ENCODE measurements at regions not wholly inside any gene's neighbourhood (a gene's known extent, or its start where the extent isn't known, plus 50 kb on each side); places are given as distances from the start of the nearest gene placed in this dataset.

DNA sequence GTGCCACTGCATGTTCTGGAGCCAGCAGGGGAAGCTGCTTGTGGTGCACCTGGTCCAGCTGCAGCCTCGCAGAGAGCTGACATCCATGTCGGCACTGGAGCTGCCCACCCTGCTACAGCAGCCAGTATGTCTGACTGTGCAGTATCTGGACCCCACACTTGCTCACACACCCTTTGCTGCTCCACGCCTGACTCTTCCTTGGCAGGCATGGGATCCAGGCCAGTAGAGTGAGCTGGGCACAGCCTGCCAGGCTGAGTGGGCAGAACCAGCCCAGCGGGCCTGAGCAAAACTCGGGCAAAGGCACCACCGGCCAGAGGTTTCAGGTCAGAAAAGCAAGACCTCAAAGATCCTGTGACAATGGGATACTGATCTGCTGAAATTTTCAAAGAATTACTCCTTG lies 690.1 kb downstream of the STPG2 start:
- TF ChIP-seq, protein P1, sequence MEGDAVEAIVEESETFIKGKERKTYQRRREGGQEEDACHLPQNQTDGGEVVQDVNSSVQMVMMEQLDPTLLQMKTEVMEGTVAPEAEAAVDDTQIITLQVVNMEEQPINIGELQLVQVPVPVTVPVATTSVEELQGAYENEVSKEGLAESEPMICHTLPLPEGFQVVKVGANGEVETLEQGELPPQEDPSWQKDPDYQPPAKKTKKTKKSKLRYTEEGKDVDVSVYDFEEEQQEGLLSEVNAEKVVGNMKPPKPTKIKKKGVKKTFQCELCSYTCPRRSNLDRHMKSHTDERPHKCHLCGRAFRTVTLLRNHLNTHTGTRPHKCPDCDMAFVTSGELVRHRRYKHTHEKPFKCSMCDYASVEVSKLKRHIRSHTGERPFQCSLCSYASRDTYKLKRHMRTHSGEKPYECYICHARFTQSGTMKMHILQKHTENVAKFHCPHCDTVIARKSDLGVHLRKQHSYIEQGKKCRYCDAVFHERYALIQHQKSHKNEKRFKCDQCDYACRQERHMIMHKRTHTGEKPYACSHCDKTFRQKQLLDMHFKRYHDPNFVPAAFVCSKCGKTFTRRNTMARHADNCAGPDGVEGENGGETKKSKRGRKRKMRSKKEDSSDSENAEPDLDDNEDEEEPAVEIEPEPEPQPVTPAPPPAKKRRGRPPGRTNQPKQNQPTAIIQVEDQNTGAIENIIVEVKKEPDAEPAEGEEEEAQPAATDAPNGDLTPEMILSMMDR (IDR thresholded peaks at IDR 0.05) = no peak
- TF ChIP-seq SIN3A (IDR thresholded peaks at IDR 0.05; ENCODE audit: borderline replicate concordance, insufficient read depth, low read depth, low read length) (no peak), POLR2AphosphoS5 (IDR thresholded peaks at IDR 0.05; ENCODE audit: low read depth, low read length) (no peak)
- TF ChIP-seq, protein P2, sequence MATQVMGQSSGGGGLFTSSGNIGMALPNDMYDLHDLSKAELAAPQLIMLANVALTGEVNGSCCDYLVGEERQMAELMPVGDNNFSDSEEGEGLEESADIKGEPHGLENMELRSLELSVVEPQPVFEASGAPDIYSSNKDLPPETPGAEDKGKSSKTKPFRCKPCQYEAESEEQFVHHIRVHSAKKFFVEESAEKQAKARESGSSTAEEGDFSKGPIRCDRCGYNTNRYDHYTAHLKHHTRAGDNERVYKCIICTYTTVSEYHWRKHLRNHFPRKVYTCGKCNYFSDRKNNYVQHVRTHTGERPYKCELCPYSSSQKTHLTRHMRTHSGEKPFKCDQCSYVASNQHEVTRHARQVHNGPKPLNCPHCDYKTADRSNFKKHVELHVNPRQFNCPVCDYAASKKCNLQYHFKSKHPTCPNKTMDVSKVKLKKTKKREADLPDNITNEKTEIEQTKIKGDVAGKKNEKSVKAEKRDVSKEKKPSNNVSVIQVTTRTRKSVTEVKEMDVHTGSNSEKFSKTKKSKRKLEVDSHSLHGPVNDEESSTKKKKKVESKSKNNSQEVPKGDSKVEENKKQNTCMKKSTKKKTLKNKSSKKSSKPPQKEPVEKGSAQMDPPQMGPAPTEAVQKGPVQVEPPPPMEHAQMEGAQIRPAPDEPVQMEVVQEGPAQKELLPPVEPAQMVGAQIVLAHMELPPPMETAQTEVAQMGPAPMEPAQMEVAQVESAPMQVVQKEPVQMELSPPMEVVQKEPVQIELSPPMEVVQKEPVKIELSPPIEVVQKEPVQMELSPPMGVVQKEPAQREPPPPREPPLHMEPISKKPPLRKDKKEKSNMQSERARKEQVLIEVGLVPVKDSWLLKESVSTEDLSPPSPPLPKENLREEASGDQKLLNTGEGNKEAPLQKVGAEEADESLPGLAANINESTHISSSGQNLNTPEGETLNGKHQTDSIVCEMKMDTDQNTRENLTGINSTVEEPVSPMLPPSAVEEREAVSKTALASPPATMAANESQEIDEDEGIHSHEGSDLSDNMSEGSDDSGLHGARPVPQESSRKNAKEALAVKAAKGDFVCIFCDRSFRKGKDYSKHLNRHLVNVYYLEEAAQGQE (IDR thresholded peaks at IDR 0.05; ENCODE audit: insufficient read depth in 1 of 2, low read depth in 2 of 2, low read length in 1 of 2) = no peak

Measured in Panc1 (cell line).